Uterus (tissue), 2 donors: ENCODE measurements at regions not wholly inside any gene's neighbourhood (a gene's known extent, or its start where the extent isn't known, plus 50 kb on each side); places are given as distances from the start of the nearest gene placed in this dataset.

Experiments
- POLR2A ChIP-seq, 2 donors: fragments of 450-650 bp; IDR thresholded peaks; one replicate each; pipeline ENCODE4 v1.6.1; 2016; ENCODE audit warnings: antibody characterized with exemption in 2 of 2, mild to moderate bottlenecking in 1 of 2, moderate library complexity in 1 of 2
- TF ChIP-seq, protein P1 (sequence below), 4 experiments: fragments of 200-600 bp in 2 of 4; fragments of 450-650 bp in 2 of 4; sonication (generic) in 2 of 4; IDR thresholded peaks; one replicate each; pipeline ENCODE4 v1.5.1; 2016 to 2019; ENCODE audit warnings: antibody characterized with exemption in 4 of 4, mild to moderate bottlenecking in 2 of 4, moderate library complexity in 1 of 4

GRCh38 chr5:117201001-117201400, 626.4 kb upstream of the SEMA6A start:
- TF ChIP-seq, protein P1, sequence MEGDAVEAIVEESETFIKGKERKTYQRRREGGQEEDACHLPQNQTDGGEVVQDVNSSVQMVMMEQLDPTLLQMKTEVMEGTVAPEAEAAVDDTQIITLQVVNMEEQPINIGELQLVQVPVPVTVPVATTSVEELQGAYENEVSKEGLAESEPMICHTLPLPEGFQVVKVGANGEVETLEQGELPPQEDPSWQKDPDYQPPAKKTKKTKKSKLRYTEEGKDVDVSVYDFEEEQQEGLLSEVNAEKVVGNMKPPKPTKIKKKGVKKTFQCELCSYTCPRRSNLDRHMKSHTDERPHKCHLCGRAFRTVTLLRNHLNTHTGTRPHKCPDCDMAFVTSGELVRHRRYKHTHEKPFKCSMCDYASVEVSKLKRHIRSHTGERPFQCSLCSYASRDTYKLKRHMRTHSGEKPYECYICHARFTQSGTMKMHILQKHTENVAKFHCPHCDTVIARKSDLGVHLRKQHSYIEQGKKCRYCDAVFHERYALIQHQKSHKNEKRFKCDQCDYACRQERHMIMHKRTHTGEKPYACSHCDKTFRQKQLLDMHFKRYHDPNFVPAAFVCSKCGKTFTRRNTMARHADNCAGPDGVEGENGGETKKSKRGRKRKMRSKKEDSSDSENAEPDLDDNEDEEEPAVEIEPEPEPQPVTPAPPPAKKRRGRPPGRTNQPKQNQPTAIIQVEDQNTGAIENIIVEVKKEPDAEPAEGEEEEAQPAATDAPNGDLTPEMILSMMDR (IDR thresholded peaks at IDR 0.05), result no peak
- no peak for TF ChIP-seq POLR2A (IDR thresholded peaks at IDR 0.05)
